Gastroesophageal sphincter (tissue), 3 donors: ENCODE measurements at regions not wholly inside any gene's neighbourhood (a gene's known extent, or its start where the extent isn't known, plus 50 kb on each side); places are given as distances from the start of the nearest gene placed in this dataset.

Source experiments
- POLR2A ChIP-seq, 2 donors: fragments of 450-650 bp; IDR thresholded peaks; one replicate each; pipeline ENCODE4 v1.6.1; 2017; ENCODE audit warnings: antibody characterized with exemption in 2 of 2, mild to moderate bottlenecking in 2 of 2, moderate library complexity in 1 of 2
- TF ChIP-seq, protein P1 (sequence below), 4 experiments: fragments of 200-600 bp in 2 of 4; fragments of 450-650 bp in 2 of 4; sonication (generic) in 1 of 4; IDR thresholded peaks; one replicate each; pipeline ENCODE4 v1.5.1; 2017 to 2019; ENCODE audit warnings: antibody characterized with exemption in 4 of 4, mild to moderate bottlenecking in 2 of 4, moderate library complexity in 2 of 4

DNA sequence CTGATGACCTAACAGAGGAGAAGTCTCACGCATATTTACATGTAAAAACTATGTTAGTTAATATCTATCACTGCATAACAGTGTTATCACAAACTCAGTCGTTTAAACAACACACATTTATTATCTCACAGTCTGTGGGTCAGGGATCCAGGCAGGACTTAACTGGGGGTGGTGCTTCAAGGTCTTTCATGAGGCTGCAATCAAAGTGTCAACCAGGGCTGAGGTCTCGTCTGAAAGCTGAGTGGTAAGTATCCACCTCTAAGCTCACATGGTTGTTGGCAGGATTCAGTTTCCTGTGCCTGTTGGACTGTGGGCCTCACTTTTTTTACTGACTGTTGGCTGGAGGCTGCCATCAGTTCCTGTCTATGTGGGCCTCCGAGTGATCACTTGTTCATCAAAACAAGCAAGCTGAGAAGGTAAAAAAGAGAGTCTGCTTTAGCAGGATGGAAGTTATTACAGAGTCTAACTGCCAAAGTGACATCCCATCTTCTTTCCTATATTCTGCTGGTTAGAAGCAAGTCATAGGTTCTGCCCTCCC is 188.6 kb downstream of the CARTPT start:
- TF ChIP-seq, protein P1, sequence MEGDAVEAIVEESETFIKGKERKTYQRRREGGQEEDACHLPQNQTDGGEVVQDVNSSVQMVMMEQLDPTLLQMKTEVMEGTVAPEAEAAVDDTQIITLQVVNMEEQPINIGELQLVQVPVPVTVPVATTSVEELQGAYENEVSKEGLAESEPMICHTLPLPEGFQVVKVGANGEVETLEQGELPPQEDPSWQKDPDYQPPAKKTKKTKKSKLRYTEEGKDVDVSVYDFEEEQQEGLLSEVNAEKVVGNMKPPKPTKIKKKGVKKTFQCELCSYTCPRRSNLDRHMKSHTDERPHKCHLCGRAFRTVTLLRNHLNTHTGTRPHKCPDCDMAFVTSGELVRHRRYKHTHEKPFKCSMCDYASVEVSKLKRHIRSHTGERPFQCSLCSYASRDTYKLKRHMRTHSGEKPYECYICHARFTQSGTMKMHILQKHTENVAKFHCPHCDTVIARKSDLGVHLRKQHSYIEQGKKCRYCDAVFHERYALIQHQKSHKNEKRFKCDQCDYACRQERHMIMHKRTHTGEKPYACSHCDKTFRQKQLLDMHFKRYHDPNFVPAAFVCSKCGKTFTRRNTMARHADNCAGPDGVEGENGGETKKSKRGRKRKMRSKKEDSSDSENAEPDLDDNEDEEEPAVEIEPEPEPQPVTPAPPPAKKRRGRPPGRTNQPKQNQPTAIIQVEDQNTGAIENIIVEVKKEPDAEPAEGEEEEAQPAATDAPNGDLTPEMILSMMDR (IDR thresholded peaks at IDR 0.05) = no peak
- no peak for TF ChIP-seq POLR2A (IDR thresholded peaks at IDR 0.05)
